Motor neuron (in vitro differentiated cells): ENCODE measurements at regions not wholly inside any gene's neighbourhood (a gene's known extent, or its start where the extent isn't known, plus 50 kb on each side); places are given as distances from the start of the nearest gene placed in this dataset.
"Not testable (repeated sequence)": the region's sequence is repeated elsewhere in the genome, so short reads cannot be mapped to it uniquely, and the experiment has no call there.

Source experiments
- ATAC-seq, 8 experiments: fragments of 200-7000 bp; cut with Tn5 transposase; replicated peaks in 6 of 8; 2 replicates each; pipeline ENCODE4 v1.8.0; 2021; ENCODE audit warnings: mild to moderate bottlenecking in 8 of 8, moderate library complexity in 8 of 8
- H3K27ac ChIP-seq, 2 donors: fragments of 250-450 bp; sonication (Bioruptor Pico); 2 replicates each; pipeline ENCODE4 v1.9.0; 2021; ENCODE audit warnings: antibody characterized with exemption in 2 of 2, mild to moderate bottlenecking in 2 of 2, moderate library complexity in 1 of 2
- H3K4me1 ChIP-seq, 2 donors: fragments of 250-450 bp; sonication (Bioruptor Pico); replicated peaks in 1 of 2; 2 replicates each; pipeline ENCODE4 v1.6.1; 2021; ENCODE audit warnings: antibody characterized with exemption in 2 of 2, mild to moderate bottlenecking in 2 of 2, moderate library complexity in 1 of 2
- H3K4me3 ChIP-seq, 5 donors: fragments of 250-450 bp; sonication (Bioruptor Pico); 2 replicates each; pipeline ENCODE4 v1.9.0; 2021; ENCODE audit warnings: antibody characterized with exemption in 5 of 5, mild to moderate bottlenecking in 5 of 5, moderate library complexity in 4 of 5
- WGBS, 10 experiments: fragments of 450-650 bp; shearing (Covaris generic); methylation state at CpG; one replicate each; pipeline ENCODE4 v1.0.0; 2022; 5-methylcytosine and 5-hydroxymethylcytosine counted together
- in situ Hi-C, 9 experiments: fragments of 400-800 bp; cut with MboI; loops; one replicate each; pipeline ENCODE4 v1.15.0; 2021; ENCODE audit warnings: low sequenced_read_pairs in 9 of 9, low pct_unique_long_range_greater_than_20kb in 2 of 9; ENCODE audit not compliant: unreplicated experiment in 9 of 9

DNA sequence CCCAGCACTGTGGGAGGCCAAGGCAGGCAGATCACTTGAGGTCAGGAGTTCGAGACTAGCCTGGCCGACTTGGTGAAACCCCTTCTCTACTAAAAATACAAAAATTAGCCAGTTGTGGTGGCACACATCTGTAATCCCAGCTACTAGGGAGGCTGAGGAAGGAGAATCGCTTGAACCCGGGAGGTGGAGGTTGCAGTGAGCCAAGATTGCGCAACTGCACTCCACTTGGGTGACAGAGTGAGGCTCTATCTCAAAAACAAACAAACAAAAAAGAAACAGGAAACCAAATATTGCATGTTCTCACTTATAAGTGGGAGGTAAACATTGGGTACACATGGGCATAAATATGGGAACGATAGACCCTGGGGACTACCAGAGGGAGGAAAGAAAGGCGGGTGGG lies 94.7 kb upstream of the NEDD4L start:
- H3K27ac ChIP-seq, H3K4me1 ChIP-seq, ATAC-seq, in situ Hi-C loops, H3K4me3 ChIP-seq: not testable (repeated sequence)
- WGBS, 10 experiments, result 73 to 98% (median 86%) methylated on average over 4 to 7 of the region's 7 CpGs; no CpG with 5 or more reads in 2 of the 10 experiments

- Histone ChIP-seq H3K27ac (no peak overlapping the region), H3K4me3 (no peak overlapping the region), H3K4me1 (peaks cover 0 to 11% of the 10 kb centered on the region in 2 donors)
- ATAC-seq, result no peak
- 80 to 100% (median 90%) methylated on average over 1 to 3 of the region's 3 CpGs; no CpG with 5 or more reads in 6 of the 10 experiments for WGBS, 10 experiments
- in situ Hi-C loops, result no loop called here
Observed at GRCh38 chr18:57947117-57947516, 96.9 kb upstream of the NEDD4L start.

DNA sequence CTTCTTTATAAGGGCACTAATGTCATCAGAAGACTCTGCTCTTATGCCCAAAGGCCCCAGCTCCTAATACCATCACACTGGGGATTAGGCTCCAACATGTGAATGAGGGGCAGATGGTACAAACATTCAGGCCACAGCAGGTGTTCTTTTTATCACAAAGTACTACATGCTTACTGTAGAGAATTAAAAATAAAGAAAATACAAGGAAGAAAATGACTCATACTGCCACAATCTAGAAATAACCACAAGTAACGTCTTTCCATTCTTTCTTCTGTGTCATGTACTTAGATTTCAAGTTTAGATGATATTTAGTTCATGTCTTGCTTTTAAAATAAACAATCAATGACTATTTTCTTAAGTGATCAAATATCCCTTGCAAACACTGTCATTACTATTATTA lies 100.3 kb upstream of the NEDD4L start:
- in situ Hi-C loops, result no loop called here
- H3K4me1 ChIP-seq, result peaks cover 0 to 26% of the 10 kb centered on the region in 2 donors
- H3K27ac ChIP-seq, result no peak overlapping the region
- no peak for ATAC-seq
- no peak overlapping the region for H3K4me3 ChIP-seq
- 14 to 100% (median 86%) methylated on average over 1 of the region's 1 CpG; no CpG with 5 or more reads in 3 of the 10 experiments for WGBS, 10 experiments

- 71 to 100% (median 100%) methylated on average over 1 of the region's 1 CpG; no CpG with 5 or more reads in 5 of the 10 experiments for WGBS, 10 experiments
- Histone ChIP-seq H3K4me1 (peaks cover 0 to 26% of the 10 kb centered on the region in 2 donors), H3K4me3 (no peak overlapping the region), H3K27ac (no peak overlapping the region)
- ATAC-seq, result peak in 5 of 8 experiments; percentile 22 to 47 (median 33)
- in situ Hi-C loops, result no loop called here
Observed at GRCh38 chr18:57942493-57942892, 101.5 kb upstream of the NEDD4L start.

- in situ Hi-C loops, result no loop called here
- no peak overlapping the region for H3K4me3 ChIP-seq
- peaks cover 0 to 26% of the 10 kb centered on the region in 2 donors for H3K4me1 ChIP-seq
- peak in 7 of 8 experiments; percentile 34 to 61 (median 53) for ATAC-seq
- H3K27ac ChIP-seq, result no peak overlapping the region
- 23 to 100% (median 87%) methylated on average over 1 to 8 of the region's 9 CpGs for WGBS, 10 experiments
Observed at GRCh38 chr18:57941841-57942489, 102.1 kb upstream of the NEDD4L start.

- ATAC-seq, result no peak
- 60 to 100% (median 90%) methylated on average over 1 to 5 of the region's 5 CpGs; no CpG with 5 or more reads in 1 of the 10 experiments for WGBS, 10 experiments
- H3K27ac ChIP-seq, result no peak overlapping the region
- no peak overlapping the region for H3K4me3 ChIP-seq
- H3K4me1 ChIP-seq, result peaks cover 0 to 26% of the 10 kb centered on the region in 2 donors
- in situ Hi-C loops, result no loop called here
Observed at GRCh38 chr18:57940166-57940660, 103.8 kb upstream of the NEDD4L start.

- H3K4me1 ChIP-seq, H3K4me3 ChIP-seq, ATAC-seq, in situ Hi-C loops, H3K27ac ChIP-seq: not testable (repeated sequence)
Observed at GRCh38 chr18:57934375-57934774, 109.7 kb upstream of the NEDD4L start.

GRCh38 chr18:57931038-57931437 lies 113.0 kb upstream of the NEDD4L start:
- peak in 3 of 8 experiments; percentile 78 to 83 (median 82) for ATAC-seq
- no peak overlapping the region for H3K27ac ChIP-seq
- in situ Hi-C loops, result no loop called here
- H3K4me1 ChIP-seq, result no peaks in the 10 kb centered on the region
- 0 to 86% (median 80%) methylated on average over 1 of the region's 1 CpG; no CpG with 5 or more reads in 1 of the 10 experiments for WGBS, 10 experiments
- H3K4me3 ChIP-seq, result no peak overlapping the region

DNA sequence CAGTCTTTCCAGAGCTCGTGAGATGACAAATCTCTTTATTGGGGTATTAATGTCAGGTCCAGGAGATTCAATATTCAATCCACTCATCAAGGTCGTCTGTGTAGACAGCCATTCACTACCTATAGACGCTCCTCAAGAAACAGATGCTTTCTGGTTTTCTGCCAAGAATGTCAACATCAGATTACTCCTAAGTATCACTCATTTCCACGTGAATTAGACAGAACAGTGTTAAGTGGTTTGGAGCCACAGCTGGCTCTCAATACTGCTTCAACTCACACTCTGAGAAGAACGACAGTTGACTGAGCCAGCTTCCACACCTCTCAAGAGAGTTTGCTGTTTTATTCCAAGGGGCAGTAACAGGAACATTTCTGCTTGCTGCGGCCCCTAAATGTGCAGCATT lies 113.5 kb upstream of the NEDD4L start:
- WGBS, 10 experiments, result 23 to 91% (median 72%) methylated on average over 1 to 6 of the region's 6 CpGs; no CpG with 5 or more reads in 2 of the 10 experiments
- Histone ChIP-seq H3K27ac (no peak overlapping the region), H3K4me3 (no peak overlapping the region), H3K4me1 (no peaks in the 10 kb centered on the region)
- ATAC-seq, result peak in 2 of 8 experiments; percentile 12 to 38
- in situ Hi-C loops, result no loop called here

GRCh38 chr18:57929922-57930321 lies 114.1 kb upstream of the NEDD4L start:
- in situ Hi-C loops, result no loop called here
- H3K27ac ChIP-seq, result no peak overlapping the region
- WGBS, 10 experiments, result 18 to 100% (median 97%) methylated on average over 1 to 4 of the region's 4 CpGs
- H3K4me1 ChIP-seq, result no peaks in the 10 kb centered on the region
- no peak overlapping the region for H3K4me3 ChIP-seq
- ATAC-seq, result no peak

- no peaks in the 10 kb centered on the region for H3K4me1 ChIP-seq
- no peak overlapping the region for H3K4me3 ChIP-seq
- ATAC-seq, result no peak
- no peak overlapping the region for H3K27ac ChIP-seq
- 50 to 90% (median 59%) methylated on average over 1 to 5 of the region's 5 CpGs; no CpG with 5 or more reads in 2 of the 10 experiments for WGBS, 10 experiments
- in situ Hi-C loops, result no loop called here
Observed at GRCh38 chr18:57928466-57928865, 115.6 kb upstream of the NEDD4L start.

DNA sequence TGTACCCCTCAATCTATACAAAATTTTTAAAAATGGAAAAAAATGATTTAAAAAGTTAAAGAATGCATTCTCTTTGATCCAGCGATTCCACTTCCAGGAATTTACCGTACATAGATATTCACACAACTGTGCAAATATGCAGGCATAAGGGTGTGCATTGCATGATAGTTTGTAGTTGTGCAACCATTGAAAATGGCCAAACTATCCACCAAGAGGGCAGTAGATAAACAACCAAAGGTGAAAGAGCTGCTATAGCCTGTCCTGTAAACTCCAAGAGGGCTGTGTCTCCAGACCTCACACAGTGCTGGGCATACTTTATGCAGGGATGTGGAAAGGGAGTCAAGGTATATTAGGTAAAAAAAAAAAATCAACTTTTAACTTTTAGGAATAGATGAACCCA lies 116.5 kb upstream of the NEDD4L start:
- no peak for ATAC-seq
- Histone ChIP-seq H3K4me1 (no peaks in the 10 kb centered on the region), H3K4me3 (no peak overlapping the region), H3K27ac (no peak overlapping the region)
- WGBS, 10 experiments, result 54 to 100% (median 75%) methylated on average over 2 of the region's 2 CpGs; no CpG with 5 or more reads in 3 of the 10 experiments
- in situ Hi-C loops, result no loop called here

DNA sequence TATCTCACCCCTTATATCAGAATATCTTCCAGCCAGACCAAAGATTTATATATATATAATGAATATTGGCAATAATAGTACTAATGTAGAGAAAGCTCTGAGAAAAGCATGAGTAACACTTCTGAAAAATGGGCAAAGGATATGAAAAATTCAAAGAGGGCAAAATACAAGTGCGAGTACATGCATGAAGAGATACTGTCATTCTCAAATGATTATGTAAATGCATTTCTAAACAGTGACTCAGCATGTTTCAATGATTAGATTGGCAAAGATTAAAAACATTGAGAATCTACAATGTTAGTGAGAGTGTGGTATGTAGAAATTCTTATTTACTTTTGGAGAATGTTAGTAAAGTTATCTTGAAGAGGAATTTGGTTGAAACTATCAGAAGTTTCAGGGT lies 118.3 kb upstream of the NEDD4L start:
- ATAC-seq, result peak in 3 of 8 experiments; percentile 64 to 86 (median 81)
- no peak overlapping the region for H3K4me3 ChIP-seq
- 0 to 89% (median 35%) methylated on average over 1 of the region's 1 CpG; no CpG with 5 or more reads in 2 of the 10 experiments for WGBS, 10 experiments
- H3K4me1 ChIP-seq, result no peaks in the 10 kb centered on the region
- H3K27ac ChIP-seq, result no peak overlapping the region
- in situ Hi-C loops, result no loop called here

DNA sequence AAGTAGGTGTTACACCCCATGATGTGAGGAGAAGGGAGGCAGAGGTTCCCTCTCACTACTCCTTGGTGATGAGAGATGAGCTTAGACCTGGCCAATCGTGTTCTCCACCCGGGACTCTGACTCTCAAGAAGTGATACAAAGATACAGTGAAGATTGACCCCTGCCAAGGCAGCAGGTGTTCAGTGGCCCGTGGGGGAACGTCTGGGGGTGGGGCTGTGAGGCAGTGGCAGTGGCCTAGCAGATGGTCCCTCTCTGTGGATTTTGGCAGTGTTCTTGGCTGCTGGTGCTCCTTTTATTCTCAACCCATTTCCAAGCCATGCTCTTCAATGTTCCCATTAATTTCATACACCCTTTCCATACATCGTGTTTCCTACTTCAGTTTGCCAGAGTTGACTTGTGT lies 120.4 kb upstream of the NEDD4L start:
- H3K4me1 ChIP-seq, result no peaks in the 10 kb centered on the region
- no peak for ATAC-seq
- in situ Hi-C loops, result no loop called here
- H3K4me3 ChIP-seq, result no peak overlapping the region
- no peak overlapping the region for H3K27ac ChIP-seq
- 54 to 95% (median 82%) methylated on average over 1 to 4 of the region's 5 CpGs; no CpG with 5 or more reads in 2 of the 10 experiments for WGBS, 10 experiments
